BLaER1 treated with 17β-estradiol and CSF1 and Interleukin-3, amounts not matched to agents 10 nM and 100 nM (cell line): ENCODE measurements at regions not wholly inside any gene's neighbourhood (a gene's known extent, or its start where the extent isn't known, plus 50 kb on each side); places are given as distances from the start of the nearest gene placed in this dataset.

Source experiments
- H3K27ac ChIP-seq, 11 experiments: shearing (Covaris generic); formaldehyde crosslinking; 2 replicates each; pipeline ENCODE4 v1.8.1; 2022
- H3K27me3 ChIP-seq, 11 experiments: shearing (Covaris generic); formaldehyde crosslinking; 2 replicates each; pipeline ENCODE4 v1.8.1; 2022
- H3K36me3 ChIP-seq, 11 experiments: shearing (Covaris generic); formaldehyde crosslinking; 2 replicates each; pipeline ENCODE4 v1.8.1; 2022
- H3K4me1 ChIP-seq, 10 experiments: shearing (Covaris generic); formaldehyde crosslinking; 2 replicates each; pipeline ENCODE4 v1.8.1; 2022
- H3K4me2 ChIP-seq, 11 experiments: shearing (Covaris generic); formaldehyde crosslinking; 2 replicates each; pipeline ENCODE4 v1.8.1; 2022
- H3K4me3 ChIP-seq, 10 experiments: shearing (Covaris generic); formaldehyde crosslinking; 2 replicates each; pipeline ENCODE4 v1.8.1; 2022
- H3K9ac ChIP-seq, 11 experiments: shearing (Covaris generic); formaldehyde crosslinking; 2 replicates each; pipeline ENCODE4 v1.8.1; 2022
- H3K9me3 ChIP-seq, 11 experiments: shearing (Covaris generic); formaldehyde crosslinking; replicated peaks in 1 of 11; 2 replicates each; pipeline ENCODE4 v1.8.1; 2022
- H4K20me1 ChIP-seq, 11 experiments: shearing (Covaris generic); formaldehyde crosslinking; 2 replicates each; pipeline ENCODE4 v1.8.1; 2022
- Cebpa-rat ChIP-seq, 11 experiments: shearing (Covaris generic); IDR thresholded peaks; 2 replicates each; pipeline ENCODE4 v1.8.1; 2022

- TF ChIP-seq Cebpa-rat (IDR thresholded peaks at IDR 0.05), result no peak
- Histone ChIP-seq H3K4me3 (no peak overlapping the region), H3K36me3 (no peaks in the 10 kb centered on the region), H4K20me1 (no peaks in the 10 kb centered on the region), H3K4me2 (no peak overlapping the region), H3K9me3 (peaks cover 0 to 11% (median 6%) of the 10 kb centered on the region in 11 experiments; a peak in 7 of 22 replicates), H3K27ac (no peak overlapping the region), H3K4me1 (peaks cover 0 to 8% (median 0%) of the 10 kb centered on the region in 10 experiments; a peak in 3 of 20 replicates), H3K9ac (no peak overlapping the region), H3K27me3 (no peaks in the 10 kb centered on the region)
Observed at GRCh38 chr18:68417826-68418225, 297.1 kb downstream of the TMX3 start.

- H4K20me1 ChIP-seq, result no peaks in the 10 kb centered on the region
- no peak overlapping the region for H3K27ac ChIP-seq
- no peak for TF ChIP-seq Cebpa-rat (IDR thresholded peaks at IDR 0.05)
- no peak overlapping the region for H3K9ac ChIP-seq
- H3K4me1 ChIP-seq, result peaks cover 0 to 8% (median 0%) of the 10 kb centered on the region in 10 experiments; a peak in 3 of 20 replicates
- no peaks in the 10 kb centered on the region for H3K36me3 ChIP-seq
- no peak overlapping the region for H3K4me3 ChIP-seq
- peaks cover 0 to 6% (median 5%) of the 10 kb centered on the region in 11 experiments; a peak in 6 of 22 replicates for H3K9me3 ChIP-seq
- no peak overlapping the region for H3K4me2 ChIP-seq
- H3K27me3 ChIP-seq, result no peaks in the 10 kb centered on the region
Observed at GRCh38 chr18:68417166-68417799, 297.6 kb downstream of the TMX3 start.

DNA sequence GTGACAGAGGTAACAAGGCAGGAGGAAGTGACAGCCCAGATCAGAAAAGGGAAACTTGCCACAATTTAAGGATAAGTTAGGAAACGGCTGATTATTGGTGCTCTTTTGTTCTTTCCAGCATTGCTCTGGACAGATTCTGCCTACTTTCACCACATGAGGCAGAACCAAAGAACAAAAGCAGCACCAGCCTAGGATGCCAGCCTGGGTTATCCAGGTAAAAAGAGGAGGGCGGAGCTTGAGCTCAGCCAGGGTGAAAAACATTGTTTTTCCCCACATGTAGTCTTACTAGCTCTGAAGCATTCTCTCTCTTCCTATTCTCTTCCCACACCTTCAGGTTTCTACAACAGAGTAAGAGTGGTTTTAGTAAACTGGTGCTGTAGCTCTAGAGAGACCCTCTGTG lies 300.5 kb downstream of the TMX3 start:
- no peaks in the 10 kb centered on the region for H3K9me3 ChIP-seq
- peaks cover 0 to 8% (median 0%) of the 10 kb centered on the region in 10 experiments; a peak in 3 of 20 replicates for H3K4me1 ChIP-seq
- H3K36me3 ChIP-seq, result no peaks in the 10 kb centered on the region
- peak overlapping the region in 1 of 11 experiments; percentile 13; a peak in 1 of 22 replicates for H3K4me2 ChIP-seq
- H3K4me3 ChIP-seq, result no peak overlapping the region
- H3K27me3 ChIP-seq, result no peaks in the 10 kb centered on the region
- H3K9ac ChIP-seq, result no peak overlapping the region
- no peaks in the 10 kb centered on the region for H4K20me1 ChIP-seq
- no peak for TF ChIP-seq Cebpa-rat (IDR thresholded peaks at IDR 0.05)
- H3K27ac ChIP-seq, result no peak overlapping the region

DNA sequence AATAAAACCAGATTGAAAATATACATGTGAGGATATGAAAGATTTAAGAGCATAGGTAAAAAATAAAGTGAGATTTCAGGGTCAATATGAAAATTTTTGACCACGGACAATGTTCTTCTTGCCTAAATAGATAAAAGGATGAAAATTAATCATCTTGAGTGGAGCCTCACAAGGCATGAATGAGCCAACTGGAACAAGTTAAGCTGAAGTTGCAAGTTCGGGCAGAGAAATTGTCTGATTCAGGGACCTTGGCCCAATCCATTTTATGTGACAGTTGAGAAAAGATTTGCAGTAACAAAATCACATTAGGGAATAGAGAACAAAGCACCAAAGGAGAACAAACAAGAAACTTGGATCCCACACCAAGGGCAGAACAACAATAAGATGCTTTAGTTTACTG lies 305.3 kb downstream of the TMX3 start:
- H3K36me3 ChIP-seq, result no peaks in the 10 kb centered on the region
- peaks cover 0 to 4% (median 0%) of the 10 kb centered on the region in 11 experiments; a peak in 2 of 22 replicates for H3K9me3 ChIP-seq
- no peak overlapping the region for H3K4me3 ChIP-seq
- no peak for TF ChIP-seq Cebpa-rat (IDR thresholded peaks at IDR 0.05)
- peaks cover 0 to 7% (median 0%) of the 10 kb centered on the region in 10 experiments; a peak in 3 of 20 replicates for H3K4me1 ChIP-seq
- H3K4me2 ChIP-seq, result no peak overlapping the region
- no peak overlapping the region for H3K27ac ChIP-seq
- no peaks in the 10 kb centered on the region for H4K20me1 ChIP-seq
- H3K27me3 ChIP-seq, result no peaks in the 10 kb centered on the region
- H3K9ac ChIP-seq, result no peak overlapping the region

DNA sequence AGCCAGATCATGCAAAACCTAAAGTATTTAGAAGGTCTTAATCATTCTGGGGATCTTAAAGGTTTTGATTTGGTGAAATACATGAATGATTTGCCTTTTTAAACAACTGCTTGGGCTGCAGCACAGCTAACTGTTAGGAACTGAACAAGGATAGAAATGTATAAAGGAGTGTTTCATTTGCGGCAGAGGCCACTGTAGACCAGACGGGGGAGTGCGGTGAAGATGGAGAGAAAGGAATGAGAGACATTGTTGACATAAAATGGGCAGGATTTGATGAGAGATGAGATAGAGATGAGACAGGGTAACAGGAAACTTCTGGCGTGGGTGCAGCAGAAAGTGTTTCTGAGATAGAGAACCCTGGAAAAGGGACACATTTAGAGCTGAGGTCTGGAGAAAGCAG lies 308.1 kb downstream of the TMX3 start:
- Histone ChIP-seq H3K4me3 (no peak overlapping the region), H3K9me3 (peaks cover 0 to 8% (median 0%) of the 10 kb centered on the region in 11 experiments; a peak in 2 of 22 replicates), H3K27me3 (no peaks in the 10 kb centered on the region), H3K36me3 (no peaks in the 10 kb centered on the region), H4K20me1 (no peaks in the 10 kb centered on the region), H3K9ac (no peak overlapping the region), H3K4me1 (no peaks in the 10 kb centered on the region), H3K4me2 (no peak overlapping the region), H3K27ac (no peak overlapping the region)
- no peak for TF ChIP-seq Cebpa-rat (IDR thresholded peaks at IDR 0.05)

GRCh38 chr18:68402784-68403183 lies 312.1 kb downstream of the TMX3 start:
- Histone ChIP-seq H3K4me2 (no peak overlapping the region), H3K36me3 (no peaks in the 10 kb centered on the region), H3K27me3 (no peaks in the 10 kb centered on the region), H3K4me3 (no peak overlapping the region), H3K9me3 (peaks cover 0 to 8% (median 0%) of the 10 kb centered on the region in 11 experiments; a peak in 2 of 22 replicates), H4K20me1 (no peaks in the 10 kb centered on the region), H3K9ac (no peak overlapping the region), H3K4me1 (no peaks in the 10 kb centered on the region), H3K27ac (no peak overlapping the region)
- TF ChIP-seq Cebpa-rat (IDR thresholded peaks at IDR 0.05), result no peak

GRCh38 chr18:68400889-68401288 lies 314.0 kb downstream of the TMX3 start:
- Histone ChIP-seq H3K9ac (no peak overlapping the region), H4K20me1 (no peaks in the 10 kb centered on the region), H3K4me3 (no peak overlapping the region), H3K4me1 (no peaks in the 10 kb centered on the region), H3K27me3 (no peaks in the 10 kb centered on the region), H3K4me2 (no peak overlapping the region), H3K36me3 (no peaks in the 10 kb centered on the region), H3K9me3 (peaks cover 0 to 8% (median 0%) of the 10 kb centered on the region in 11 experiments; a peak in 2 of 22 replicates), H3K27ac (no peak overlapping the region)
- no peak for TF ChIP-seq Cebpa-rat (IDR thresholded peaks at IDR 0.05)

- Histone ChIP-seq H4K20me1 (no peaks in the 10 kb centered on the region), H3K4me3 (no peak overlapping the region), H3K4me1 (no peaks in the 10 kb centered on the region), H3K27ac (no peak overlapping the region), H3K36me3 (no peaks in the 10 kb centered on the region), H3K4me2 (no peak overlapping the region), H3K9me3 (peaks cover 0 to 6% (median 0%) of the 10 kb centered on the region in 11 experiments; a peak in 2 of 22 replicates), H3K9ac (no peak overlapping the region), H3K27me3 (no peaks in the 10 kb centered on the region)
- TF ChIP-seq Cebpa-rat (IDR thresholded peaks at IDR 0.05), result no peak
Observed at GRCh38 chr18:68399721-68400120, 315.2 kb downstream of the TMX3 start.

DNA sequence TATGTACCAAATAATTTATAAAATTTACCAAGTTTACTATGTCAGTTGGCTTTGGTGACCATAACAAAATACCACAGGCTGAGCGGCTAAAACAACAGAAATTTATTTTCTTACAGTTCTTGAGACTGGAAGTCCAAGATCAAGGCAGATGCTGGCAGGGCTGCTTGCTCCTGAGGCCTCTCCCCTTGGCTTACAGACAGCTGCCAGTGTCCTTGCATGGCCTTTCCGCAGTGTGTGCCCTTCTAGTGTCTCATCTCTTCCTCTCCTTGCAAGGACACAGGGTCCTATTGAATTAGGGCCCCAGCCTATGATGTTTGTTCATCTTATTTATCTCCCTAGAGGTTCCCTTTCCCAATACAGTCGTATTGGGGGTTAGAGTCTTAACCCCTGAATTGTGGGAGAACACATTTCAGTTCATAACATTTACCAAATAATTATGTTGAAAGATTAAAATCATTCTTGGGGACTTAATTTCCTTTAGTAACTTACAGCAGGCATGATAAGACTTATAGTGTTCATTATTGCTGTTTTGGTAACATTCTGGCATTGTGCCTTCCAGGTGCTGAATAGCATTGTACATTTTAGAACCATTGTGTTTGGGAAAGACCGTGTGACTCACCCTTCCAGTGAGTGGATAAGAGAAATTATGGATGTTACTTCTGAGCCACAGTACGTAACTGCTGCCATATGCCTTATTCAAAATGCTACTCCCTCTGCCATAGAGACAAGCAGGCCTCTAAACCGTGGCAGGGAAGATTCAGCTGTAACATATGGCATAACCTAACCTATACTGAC lies 317.5 kb downstream of the TMX3 start:
- Histone ChIP-seq H3K4me3 (no peak overlapping the region), H3K4me1 (no peaks in the 10 kb centered on the region), H4K20me1 (no peaks in the 10 kb centered on the region), H3K36me3 (no peaks in the 10 kb centered on the region), H3K9ac (no peak overlapping the region), H3K9me3 (no peaks in the 10 kb centered on the region), H3K27me3 (no peaks in the 10 kb centered on the region), H3K4me2 (no peak overlapping the region), H3K27ac (no peak overlapping the region)
- TF ChIP-seq Cebpa-rat (IDR thresholded peaks at IDR 0.05), result no peak
